SK-N-SH (cell line): ENCODE measurements at regions not wholly inside any gene's neighbourhood (a gene's known extent, or its start where the extent isn't known, plus 50 kb on each side); places are given as distances from the start of the nearest gene placed in this dataset.

Experiments
- CHD2 ChIP-seq: fragments of 150-350 bp; IDR thresholded peaks from 2 replicates; pipeline ENCODE4 v1.6.1; 2018; ENCODE audit warnings: low read length; ENCODE audit not compliant: partially characterized antibody
- CTCF ChIP-seq: fragments of 200-600 bp; sonication (generic); IDR thresholded peaks from 2 replicates; pipeline ENCODE4 v1.6.1; 2017; ENCODE audit warnings: antibody characterized with exemption, mild to moderate bottlenecking, moderate library complexity
- FOXM1 ChIP-seq: IDR thresholded peaks from 2 replicates; pipeline ENCODE4 v1.4.0; 2012; ENCODE audit warnings: low read depth, mild to moderate bottlenecking
- JUND ChIP-seq: IDR thresholded peaks from 2 replicates; pipeline ENCODE4 v1.4.0; 2012
- MAX ChIP-seq: IDR thresholded peaks from 2 replicates; pipeline ENCODE4 v1.4.0; 2012; ENCODE audit warnings: low read depth
- NRF1 ChIP-seq: IDR thresholded peaks from 2 replicates; pipeline ENCODE4 v1.6.1; 2012; ENCODE audit warnings: low read depth, mild to moderate bottlenecking, low read length
- POLR2AphosphoS5 ChIP-seq: IDR thresholded peaks from 2 replicates; pipeline ENCODE4 v1.6.1; 2012; ENCODE audit warnings: low read depth, low read length
- SMC3 ChIP-seq: IDR thresholded peaks from 2 replicates; pipeline ENCODE4 v1.6.1; 2012; ENCODE audit warnings: low read depth, low read length, improper control_type of control experiment
- TAF1 ChIP-seq: IDR thresholded peaks from 2 replicates; pipeline ENCODE4 v1.6.1; 2012; ENCODE audit warnings: low read depth, mild to moderate bottlenecking, low read length, moderate library complexity, borderline replicate concordance
- TCF12 ChIP-seq: IDR thresholded peaks from 2 replicates; pipeline ENCODE4 v1.4.0; 2012
- TEAD4 ChIP-seq: IDR thresholded peaks from 2 replicates; pipeline ENCODE4 v1.4.0; 2012; ENCODE audit warnings: mild to moderate bottlenecking, borderline replicate concordance; ENCODE audit not compliant: insufficient read depth
- YY1 ChIP-seq: IDR thresholded peaks from 2 replicates; pipeline ENCODE4 v1.4.0; 2012; ENCODE audit warnings: low read depth, mild to moderate bottlenecking
- TF ChIP-seq, protein P1 (sequence below): fragments of 150-350 bp; IDR thresholded peaks from 2 replicates; pipeline ENCODE4 v1.6.1; 2017; ENCODE audit warnings: antibody characterized with exemption, low read length, low read depth, borderline replicate concordance

GRCh38 chr5:155624597-155625241 lies 611.2 kb downstream of the KIF4B start:
- TF ChIP-seq JUND, result no peak
- no peak for TF ChIP-seq CTCF
- TF ChIP-seq POLR2AphosphoS5, result no peak
- TF ChIP-seq TCF12, result no peak
- TF ChIP-seq NRF1, result no peak
- TF ChIP-seq YY1, result no peak
- TF ChIP-seq TAF1, result no peak
- TF ChIP-seq SMC3, result no peak
- no peak for TF ChIP-seq CHD2
- TF ChIP-seq FOXM1, result no peak
- TF ChIP-seq, protein P1, sequence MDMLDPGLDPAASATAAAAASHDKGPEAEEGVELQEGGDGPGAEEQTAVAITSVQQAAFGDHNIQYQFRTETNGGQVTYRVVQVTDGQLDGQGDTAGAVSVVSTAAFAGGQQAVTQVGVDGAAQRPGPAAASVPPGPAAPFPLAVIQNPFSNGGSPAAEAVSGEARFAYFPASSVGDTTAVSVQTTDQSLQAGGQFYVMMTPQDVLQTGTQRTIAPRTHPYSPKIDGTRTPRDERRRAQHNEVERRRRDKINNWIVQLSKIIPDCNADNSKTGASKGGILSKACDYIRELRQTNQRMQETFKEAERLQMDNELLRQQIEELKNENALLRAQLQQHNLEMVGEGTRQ, result no peak
- no peak for TF ChIP-seq TEAD4
- no peak for TF ChIP-seq MAX
